ENCODE measurements at regions not wholly inside any gene's neighbourhood (a gene's known extent, or its start where the extent isn't known, plus 50 kb on each side); places are given as distances from the start of the nearest gene placed in this dataset.

DNA sequence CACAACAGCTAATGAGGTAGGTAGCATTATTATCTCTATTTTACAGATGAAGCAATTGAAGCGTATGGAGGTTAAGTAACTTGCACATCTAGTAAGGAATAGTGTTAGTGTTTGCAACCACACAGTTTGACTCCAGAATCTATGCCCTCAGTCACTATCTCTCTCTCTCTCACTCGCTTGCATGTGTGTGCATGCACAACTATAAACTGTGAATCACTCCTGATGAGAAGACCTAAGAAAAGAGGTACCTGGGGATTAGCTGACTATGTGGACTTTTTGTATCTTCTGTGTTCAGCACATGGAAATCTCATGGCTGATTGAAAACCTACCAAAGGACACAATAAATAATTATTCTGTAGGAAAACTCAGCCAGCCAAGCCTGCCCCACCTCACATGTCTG lies 295.5 kb downstream of the BRINP2 start:
- TF ChIP-seq, protein P1, sequence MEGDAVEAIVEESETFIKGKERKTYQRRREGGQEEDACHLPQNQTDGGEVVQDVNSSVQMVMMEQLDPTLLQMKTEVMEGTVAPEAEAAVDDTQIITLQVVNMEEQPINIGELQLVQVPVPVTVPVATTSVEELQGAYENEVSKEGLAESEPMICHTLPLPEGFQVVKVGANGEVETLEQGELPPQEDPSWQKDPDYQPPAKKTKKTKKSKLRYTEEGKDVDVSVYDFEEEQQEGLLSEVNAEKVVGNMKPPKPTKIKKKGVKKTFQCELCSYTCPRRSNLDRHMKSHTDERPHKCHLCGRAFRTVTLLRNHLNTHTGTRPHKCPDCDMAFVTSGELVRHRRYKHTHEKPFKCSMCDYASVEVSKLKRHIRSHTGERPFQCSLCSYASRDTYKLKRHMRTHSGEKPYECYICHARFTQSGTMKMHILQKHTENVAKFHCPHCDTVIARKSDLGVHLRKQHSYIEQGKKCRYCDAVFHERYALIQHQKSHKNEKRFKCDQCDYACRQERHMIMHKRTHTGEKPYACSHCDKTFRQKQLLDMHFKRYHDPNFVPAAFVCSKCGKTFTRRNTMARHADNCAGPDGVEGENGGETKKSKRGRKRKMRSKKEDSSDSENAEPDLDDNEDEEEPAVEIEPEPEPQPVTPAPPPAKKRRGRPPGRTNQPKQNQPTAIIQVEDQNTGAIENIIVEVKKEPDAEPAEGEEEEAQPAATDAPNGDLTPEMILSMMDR (IDR thresholded peaks at IDR 0.05): no peak
- no peak for TF ChIP-seq POLR2A (IDR thresholded peaks at IDR 0.05)
